ENCODE measurements at regions not wholly inside any gene's neighbourhood (a gene's known extent, or its start where the extent isn't known, plus 50 kb on each side); places are given as distances from the start of the nearest gene placed in this dataset.

- TF ChIP-seq, protein P1, sequence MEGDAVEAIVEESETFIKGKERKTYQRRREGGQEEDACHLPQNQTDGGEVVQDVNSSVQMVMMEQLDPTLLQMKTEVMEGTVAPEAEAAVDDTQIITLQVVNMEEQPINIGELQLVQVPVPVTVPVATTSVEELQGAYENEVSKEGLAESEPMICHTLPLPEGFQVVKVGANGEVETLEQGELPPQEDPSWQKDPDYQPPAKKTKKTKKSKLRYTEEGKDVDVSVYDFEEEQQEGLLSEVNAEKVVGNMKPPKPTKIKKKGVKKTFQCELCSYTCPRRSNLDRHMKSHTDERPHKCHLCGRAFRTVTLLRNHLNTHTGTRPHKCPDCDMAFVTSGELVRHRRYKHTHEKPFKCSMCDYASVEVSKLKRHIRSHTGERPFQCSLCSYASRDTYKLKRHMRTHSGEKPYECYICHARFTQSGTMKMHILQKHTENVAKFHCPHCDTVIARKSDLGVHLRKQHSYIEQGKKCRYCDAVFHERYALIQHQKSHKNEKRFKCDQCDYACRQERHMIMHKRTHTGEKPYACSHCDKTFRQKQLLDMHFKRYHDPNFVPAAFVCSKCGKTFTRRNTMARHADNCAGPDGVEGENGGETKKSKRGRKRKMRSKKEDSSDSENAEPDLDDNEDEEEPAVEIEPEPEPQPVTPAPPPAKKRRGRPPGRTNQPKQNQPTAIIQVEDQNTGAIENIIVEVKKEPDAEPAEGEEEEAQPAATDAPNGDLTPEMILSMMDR (IDR thresholded peaks at IDR 0.05): no peak
- TF ChIP-seq ATF2 (CRISPR knock-in tag; IDR thresholded peaks at IDR 0.05; ENCODE audit: borderline replicate concordance, low read depth): no peak
Measured at GRCh38 chr5:24854850-24855249, 210.1 kb upstream of the CDH10 start.

Data from WTC11 (cell line).